ENCODE measurements at regions not wholly inside any gene's neighbourhood (a gene's known extent, or its start where the extent isn't known, plus 50 kb on each side); places are given as distances from the start of the nearest gene placed in this dataset.
"Not testable (repeated sequence)": the region's sequence is repeated elsewhere in the genome, so short reads cannot be mapped to it uniquely, and the experiment has no call there.

DNA sequence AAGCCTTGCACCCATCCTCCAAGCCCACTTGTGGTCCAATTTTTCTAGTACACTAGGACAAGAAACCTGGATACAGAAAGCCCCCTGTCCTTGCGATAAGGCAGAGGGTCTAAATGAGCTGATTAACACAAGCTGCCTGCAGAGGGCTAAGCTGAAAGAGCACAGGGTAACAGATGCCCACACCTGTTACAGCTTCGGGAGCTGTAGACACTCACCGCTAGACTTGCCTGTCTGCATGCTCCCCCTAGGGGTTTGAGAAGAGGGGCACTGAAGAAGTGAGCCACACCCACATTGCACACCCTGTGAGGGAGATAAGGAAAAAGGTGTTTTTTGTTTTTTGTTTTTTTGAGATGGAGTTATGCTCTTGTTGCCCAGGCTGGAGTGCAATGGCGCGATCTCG lies 386.5 kb upstream of the AUTS2 start:
- no peak overlapping the region for H3K27ac ChIP-seq (ENCODE audit: low read depth, low read length)
- no peak for TF ChIP-seq EZH2 (IDR thresholded peaks at IDR 0.05; ENCODE audit: insufficient read depth, low read length)
- TF ChIP-seq CTCF (IDR thresholded peaks at IDR 0.05; ENCODE audit: insufficient read depth, low read depth, low read length), result no peak
- no peaks in the 10 kb centered on the region for H3K36me3 Mint-ChIP-seq (ENCODE audit: low read depth, unreplicated experiment)
- no peak overlapping the region for H3K4me2 ChIP-seq (ENCODE audit: low read length)
- H3K9me3 ChIP-seq (ENCODE audit: insufficient read depth, low read depth, low read length), result no peaks in the 10 kb centered on the region
- no peaks in the 10 kb centered on the region for H3K4me1 ChIP-seq (ENCODE audit: insufficient read depth, low read length)
- H3K27me3 ChIP-seq (ENCODE audit: insufficient read depth, low read length), result no peaks in the 10 kb centered on the region
- no peaks in the 10 kb centered on the region for H4K20me1 ChIP-seq (ENCODE audit: insufficient read depth, low read length)
- no peak overlapping the region for H3K27ac Mint-ChIP-seq (ENCODE audit: unreplicated experiment)
- H2AFZ ChIP-seq (ENCODE audit: low read depth, low read length), result no peak overlapping the region
- H3K27me3 Mint-ChIP-seq (ENCODE audit: low read depth, unreplicated experiment), result no peaks in the 10 kb centered on the region
- DNase-seq (ENCODE audit: low read depth) (no peak), FAIRE-seq (no peak)
- H3K9me3 Mint-ChIP-seq (ENCODE audit: unreplicated experiment), result peaks cover 10% of the 10 kb centered on the region
- no peak overlapping the region for H3K9ac ChIP-seq (ENCODE audit: low read length)
- H3K4me1 Mint-ChIP-seq (ENCODE audit: low read depth, unreplicated experiment), result no peaks in the 10 kb centered on the region
- H3K36me3 ChIP-seq (ENCODE audit: insufficient read depth, low read length), result no peaks in the 10 kb centered on the region
- no peaks in the 10 kb centered on the region for H3K79me2 ChIP-seq (ENCODE audit: insufficient read depth, low read length)
- no peak overlapping the region for H3K4me3 ChIP-seq (ENCODE audit: insufficient read depth, low read depth, low read length)
- no peak overlapping the region for H3K4me3 Mint-ChIP-seq (ENCODE audit: unreplicated experiment)

GRCh38 chr7:69213878-69214277 lies 384.4 kb upstream of the AUTS2 start:
- Histone ChIP-seq H3K9me3 (ENCODE audit: insufficient read depth, low read depth, low read length) (no peaks in the 10 kb centered on the region), H3K27ac (ENCODE audit: low read depth, low read length) (no peak overlapping the region), H2AFZ (ENCODE audit: low read depth, low read length) (no peak overlapping the region), H4K20me1 (ENCODE audit: insufficient read depth, low read length) (no peaks in the 10 kb centered on the region), H3K4me2 (ENCODE audit: low read length) (no peak overlapping the region), H3K36me3 (ENCODE audit: insufficient read depth, low read length) (no peaks in the 10 kb centered on the region), H3K4me3 (ENCODE audit: insufficient read depth, low read depth, low read length) (no peak overlapping the region), H3K4me1 (ENCODE audit: insufficient read depth, low read length) (no peaks in the 10 kb centered on the region), H3K9ac (ENCODE audit: low read length) (no peak overlapping the region), H3K79me2 (ENCODE audit: insufficient read depth, low read length) (no peaks in the 10 kb centered on the region), H3K27me3 (ENCODE audit: insufficient read depth, low read length) (no peaks in the 10 kb centered on the region)
- TF ChIP-seq CTCF (IDR thresholded peaks at IDR 0.05; ENCODE audit: insufficient read depth, low read depth, low read length) (no peak), EZH2 (IDR thresholded peaks at IDR 0.05; ENCODE audit: insufficient read depth, low read length) (no peak)
- Mint-ChIP-seq H3K4me3 (ENCODE audit: unreplicated experiment) (no peak overlapping the region), H3K27me3 (ENCODE audit: low read depth, unreplicated experiment) (no peaks in the 10 kb centered on the region), H3K9me3 (ENCODE audit: unreplicated experiment) (peaks cover 12% of the 10 kb centered on the region), H3K4me1 (ENCODE audit: low read depth, unreplicated experiment) (no peaks in the 10 kb centered on the region), H3K36me3 (ENCODE audit: low read depth, unreplicated experiment) (no peaks in the 10 kb centered on the region), H3K27ac (ENCODE audit: unreplicated experiment) (no peak overlapping the region)
- DNase-seq (ENCODE audit: low read depth) (peak; percentile 20), FAIRE-seq (no peak)

DNA sequence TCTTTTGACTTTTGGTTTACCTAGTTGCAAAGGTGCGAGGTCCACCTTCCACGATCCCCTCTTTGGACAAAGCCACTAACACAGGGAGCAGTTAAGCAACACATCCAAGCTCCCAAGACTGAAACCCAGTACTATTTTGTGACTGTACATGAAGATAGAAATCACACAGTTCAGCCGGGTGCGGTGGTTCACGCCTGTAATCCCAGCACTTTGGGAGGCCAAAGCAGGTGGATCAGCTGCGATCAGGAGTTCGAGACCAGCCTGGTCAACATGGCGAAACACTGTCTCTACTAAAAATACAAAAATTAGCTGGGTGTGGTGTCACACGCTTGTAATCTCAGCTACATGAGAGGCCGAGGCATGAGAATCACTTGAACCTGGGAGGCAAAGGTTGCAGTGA lies 382.8 kb upstream of the AUTS2 start:
- not testable (repeated sequence) for H4K20me1 ChIP-seq (ENCODE audit: insufficient read depth, low read length); H3K27ac ChIP-seq (ENCODE audit: low read depth, low read length); H3K27me3 Mint-ChIP-seq (ENCODE audit: low read depth, unreplicated experiment); H3K9me3 Mint-ChIP-seq (ENCODE audit: unreplicated experiment); H3K36me3 Mint-ChIP-seq (ENCODE audit: low read depth, unreplicated experiment); FAIRE-seq; H2AFZ ChIP-seq (ENCODE audit: low read depth, low read length); H3K4me1 ChIP-seq (ENCODE audit: insufficient read depth, low read length); H3K4me3 Mint-ChIP-seq (ENCODE audit: unreplicated experiment); H3K27ac Mint-ChIP-seq (ENCODE audit: unreplicated experiment); H3K4me3 ChIP-seq (ENCODE audit: insufficient read depth, low read depth, low read length); H3K79me2 ChIP-seq (ENCODE audit: insufficient read depth, low read length); H3K27me3 ChIP-seq (ENCODE audit: insufficient read depth, low read length); H3K4me1 Mint-ChIP-seq (ENCODE audit: low read depth, unreplicated experiment); H3K9me3 ChIP-seq (ENCODE audit: insufficient read depth, low read depth, low read length); H3K9ac ChIP-seq (ENCODE audit: low read length); DNase-seq (ENCODE audit: low read depth); H3K36me3 ChIP-seq (ENCODE audit: insufficient read depth, low read length); H3K4me2 ChIP-seq (ENCODE audit: low read length)

All from astrocyte (in vitro differentiated cells and primary cell).